ENCODE measurements at regions not wholly inside any gene's neighbourhood (a gene's known extent, or its start where the extent isn't known, plus 50 kb on each side); places are given as distances from the start of the nearest gene placed in this dataset.

DNA sequence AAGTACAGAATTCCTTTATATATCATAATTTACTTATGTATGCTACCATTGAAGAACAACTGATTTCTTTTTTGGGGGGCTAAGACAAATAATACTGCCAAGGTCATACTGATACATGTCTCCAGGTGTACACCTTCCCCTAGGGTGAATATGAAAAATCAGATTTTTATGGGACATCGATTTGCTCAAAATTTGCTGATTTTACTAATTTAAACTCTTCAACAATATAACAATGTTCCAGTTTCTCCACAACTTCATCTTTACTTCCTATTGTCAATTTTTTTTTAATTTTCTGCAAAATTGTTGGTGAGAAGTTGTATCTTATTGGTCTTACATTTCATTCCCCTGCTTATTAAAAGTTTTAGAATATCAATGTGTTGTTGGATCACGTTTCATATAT lies 495.4 kb upstream of the MANEA start:
- H3K79me2 ChIP-seq (ENCODE audit: insufficient read depth, low read length) = no peaks in the 10 kb centered on the region
- no peaks in the 10 kb centered on the region for H3K4me1 ChIP-seq (ENCODE audit: insufficient read depth, low read length, severe bottlenecking)
- no peak overlapping the region for H3K27ac ChIP-seq (ENCODE audit: low read depth, low read length, poor library complexity, severe bottlenecking)
- H3K9me3 ChIP-seq (ENCODE audit: low read length) = no peaks in the 10 kb centered on the region
- no peak overlapping the region for H3K4me2 ChIP-seq (ENCODE audit: low read length)
- H3K4me3 ChIP-seq (ENCODE audit: low read depth, low read length, poor library complexity, severe bottlenecking) = no peak overlapping the region
- H4K20me1 ChIP-seq (ENCODE audit: insufficient read depth, low read length) = no peaks in the 10 kb centered on the region
- H2AFZ ChIP-seq (ENCODE audit: low read length) = no peak overlapping the region
- H3F3A ChIP-seq (ENCODE audit: insufficient read depth, low read length) = no peaks in the 10 kb centered on the region
- no peaks in the 10 kb centered on the region for H3K36me3 ChIP-seq (ENCODE audit: insufficient read depth, low read length)
- no peak overlapping the region for H3K9ac ChIP-seq (ENCODE audit: low read length)
- no peaks in the 10 kb centered on the region for H3K9me2 ChIP-seq (ENCODE audit: low read depth, low read length)
- H3K27me3 ChIP-seq (ENCODE audit: insufficient read depth, low read length) = no peaks in the 10 kb centered on the region
- no peak for TF ChIP-seq EZH2 (IDR thresholded peaks at IDR 0.05; ENCODE audit: borderline replicate concordance, low read length)
- TF ChIP-seq, protein P1, sequence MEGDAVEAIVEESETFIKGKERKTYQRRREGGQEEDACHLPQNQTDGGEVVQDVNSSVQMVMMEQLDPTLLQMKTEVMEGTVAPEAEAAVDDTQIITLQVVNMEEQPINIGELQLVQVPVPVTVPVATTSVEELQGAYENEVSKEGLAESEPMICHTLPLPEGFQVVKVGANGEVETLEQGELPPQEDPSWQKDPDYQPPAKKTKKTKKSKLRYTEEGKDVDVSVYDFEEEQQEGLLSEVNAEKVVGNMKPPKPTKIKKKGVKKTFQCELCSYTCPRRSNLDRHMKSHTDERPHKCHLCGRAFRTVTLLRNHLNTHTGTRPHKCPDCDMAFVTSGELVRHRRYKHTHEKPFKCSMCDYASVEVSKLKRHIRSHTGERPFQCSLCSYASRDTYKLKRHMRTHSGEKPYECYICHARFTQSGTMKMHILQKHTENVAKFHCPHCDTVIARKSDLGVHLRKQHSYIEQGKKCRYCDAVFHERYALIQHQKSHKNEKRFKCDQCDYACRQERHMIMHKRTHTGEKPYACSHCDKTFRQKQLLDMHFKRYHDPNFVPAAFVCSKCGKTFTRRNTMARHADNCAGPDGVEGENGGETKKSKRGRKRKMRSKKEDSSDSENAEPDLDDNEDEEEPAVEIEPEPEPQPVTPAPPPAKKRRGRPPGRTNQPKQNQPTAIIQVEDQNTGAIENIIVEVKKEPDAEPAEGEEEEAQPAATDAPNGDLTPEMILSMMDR (IDR thresholded peaks at IDR 0.05; ENCODE audit: low read length) = no peak

DNA sequence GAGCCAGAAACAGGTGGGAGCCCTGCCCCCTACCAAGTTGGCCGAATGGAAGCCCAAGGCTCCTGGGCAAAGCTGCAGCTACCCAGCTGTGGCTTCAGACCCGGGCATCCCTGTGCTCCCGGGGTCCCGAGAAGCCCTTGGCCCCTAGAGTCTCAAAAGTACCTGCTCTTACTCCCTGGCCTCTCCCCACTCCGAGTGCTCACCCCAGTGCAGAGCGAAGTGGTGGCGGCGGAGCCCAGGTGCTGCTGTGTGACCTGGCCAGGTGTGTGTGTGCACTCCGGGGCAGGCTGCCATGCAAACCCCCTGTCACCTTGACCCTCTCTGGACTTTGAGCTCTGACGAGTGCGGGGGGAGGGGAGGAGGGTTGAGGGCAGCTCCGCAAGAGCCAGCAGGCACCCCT lies 493.8 kb upstream of the MANEA start:
- Histone ChIP-seq H3K27ac (ENCODE audit: low read depth, low read length, poor library complexity, severe bottlenecking) (no peak overlapping the region), H3K27me3 (ENCODE audit: insufficient read depth, low read length) (no peaks in the 10 kb centered on the region), H3K9me2 (ENCODE audit: low read depth, low read length) (no peaks in the 10 kb centered on the region), H3K36me3 (ENCODE audit: insufficient read depth, low read length) (no peaks in the 10 kb centered on the region), H3K4me3 (ENCODE audit: low read depth, low read length, poor library complexity, severe bottlenecking) (no peak overlapping the region), H3K79me2 (ENCODE audit: insufficient read depth, low read length) (no peaks in the 10 kb centered on the region), H3K4me1 (ENCODE audit: insufficient read depth, low read length, severe bottlenecking) (no peaks in the 10 kb centered on the region), H3F3A (ENCODE audit: insufficient read depth, low read length) (no peaks in the 10 kb centered on the region), H2AFZ (ENCODE audit: low read length) (no peak overlapping the region), H4K20me1 (ENCODE audit: insufficient read depth, low read length) (no peaks in the 10 kb centered on the region), H3K9me3 (ENCODE audit: low read length) (no peaks in the 10 kb centered on the region), H3K4me2 (ENCODE audit: low read length) (no peak overlapping the region), H3K9ac (ENCODE audit: low read length) (no peak overlapping the region)
- TF ChIP-seq EZH2 (IDR thresholded peaks at IDR 0.05; ENCODE audit: borderline replicate concordance, low read length) = no peak
- TF ChIP-seq, protein P1 (IDR thresholded peaks at IDR 0.05; ENCODE audit: low read length) = no peak

DNA sequence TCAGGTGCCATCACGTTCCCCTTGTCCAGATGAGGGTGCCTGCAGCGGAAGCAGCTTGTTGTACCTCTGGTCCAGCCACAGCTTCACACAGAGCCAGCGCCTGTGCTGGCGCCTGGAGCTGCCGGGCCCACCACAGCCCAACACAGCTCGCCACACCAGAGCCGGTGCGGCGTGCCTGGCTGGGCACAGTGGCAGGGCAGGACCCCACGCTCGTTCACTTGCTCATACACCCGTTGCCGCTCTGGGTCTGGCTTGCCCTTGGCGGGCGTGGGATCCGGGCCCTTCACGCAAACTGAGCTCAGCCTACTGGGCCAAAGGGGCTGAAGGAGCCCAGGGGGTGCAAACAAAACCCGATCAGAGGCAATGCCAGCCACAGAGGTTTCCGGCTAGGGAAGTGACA lies 492.5 kb upstream of the MANEA start:
- no peak for TF ChIP-seq EZH2 (IDR thresholded peaks at IDR 0.05; ENCODE audit: borderline replicate concordance, low read length)
- TF ChIP-seq, protein P1 (IDR thresholded peaks at IDR 0.05; ENCODE audit: low read length) = no peak
- Histone ChIP-seq H3K9me2 (ENCODE audit: low read depth, low read length) (no peaks in the 10 kb centered on the region), H2AFZ (ENCODE audit: low read length) (no peak overlapping the region), H3K27ac (ENCODE audit: low read depth, low read length, poor library complexity, severe bottlenecking) (no peak overlapping the region), H3K4me3 (ENCODE audit: low read depth, low read length, poor library complexity, severe bottlenecking) (no peak overlapping the region), H3F3A (ENCODE audit: insufficient read depth, low read length) (no peaks in the 10 kb centered on the region), H3K27me3 (ENCODE audit: insufficient read depth, low read length) (no peaks in the 10 kb centered on the region), H3K9ac (ENCODE audit: low read length) (no peak overlapping the region), H3K36me3 (ENCODE audit: insufficient read depth, low read length) (no peaks in the 10 kb centered on the region), H4K20me1 (ENCODE audit: insufficient read depth, low read length) (no peaks in the 10 kb centered on the region), H3K9me3 (ENCODE audit: low read length) (no peaks in the 10 kb centered on the region), H3K79me2 (ENCODE audit: insufficient read depth, low read length) (no peaks in the 10 kb centered on the region), H3K4me2 (ENCODE audit: low read length) (no peak overlapping the region), H3K4me1 (ENCODE audit: insufficient read depth, low read length, severe bottlenecking) (no peaks in the 10 kb centered on the region)
